CD14-positive monocyte (primary cell): ENCODE measurements at regions not wholly inside any gene's neighbourhood (a gene's known extent, or its start where the extent isn't known, plus 50 kb on each side); places are given as distances from the start of the nearest gene placed in this dataset.
"Not testable (repeated sequence)": the region's sequence is repeated elsewhere in the genome, so short reads cannot be mapped to it uniquely, and the experiment has no call there.

ENCODE experiments used
- DNase-seq, 3 donors: peaks; one replicate each; pipeline ENCODE4 v3.0.0-alpha.2; 2011 to 2022
- H2AFZ ChIP-seq: 2 replicates; pipeline ENCODE4 v1.6.0; 2012; ENCODE audit warnings: mild to moderate bottlenecking, low read depth, low read length, inconsistent platforms; ENCODE audit not compliant: insufficient read depth, poor library complexity, severe bottlenecking
- H3K27ac ChIP-seq, 2 donors: 1 replicate in 1 of 2; 2 replicates in 1 of 2; pipeline ENCODE4 v1.5.1; 2012 to 2013; ENCODE audit warnings: low read length in 2 of 2, control low read depth in 1 of 2, inconsistent platforms in 1 of 2, low read depth in 1 of 2, mild to moderate bottlenecking in 1 of 2
- H3K27me3 ChIP-seq, 2 donors: one replicate each; pipeline versions ENCODE4 v1.6.0 to v1.6.1; 2011 to 2013; ENCODE audit warnings: low read length in 2 of 2; ENCODE audit not compliant: control insufficient read depth in 2 of 2, insufficient read depth in 2 of 2
- H3K36me3 ChIP-seq, 2 donors: replicated peaks in 1 of 2; 1 replicate in 1 of 2; 2 replicates in 1 of 2; pipeline versions ENCODE4 v1.5.1 to v1.6.1; 2012 to 2013; ENCODE audit warnings: low read length in 2 of 2, control low read depth in 1 of 2, inconsistent platforms in 1 of 2, mild to moderate bottlenecking in 1 of 2; ENCODE audit not compliant: insufficient read depth in 2 of 2, control insufficient read depth in 1 of 2
- H3K4me1 ChIP-seq, 2 donors: 1 replicate in 1 of 2; 2 replicates in 1 of 2; pipeline versions ENCODE4 v1.5.1 to v1.6.1; 2012 to 2013; ENCODE audit warnings: low read length in 2 of 2, control low read depth in 1 of 2, inconsistent platforms in 1 of 2, mild to moderate bottlenecking in 1 of 2, moderate library complexity in 1 of 2; ENCODE audit not compliant: insufficient read depth in 2 of 2, control insufficient read depth in 1 of 2
- H3K4me2 ChIP-seq: replicated peaks from 2 replicates; pipeline ENCODE3; 2012; ENCODE audit warnings: low read length, moderate library complexity, mild to moderate bottlenecking; ENCODE audit not compliant: poor library complexity, severe bottlenecking; ENCODE audit errors: extremely low read depth
- H3K4me3 ChIP-seq, 3 experiments: fragments of 200-600 bp in 1 of 3; sonication (generic) in 1 of 3; replicated peaks in 1 of 3; 1 replicate in 2 of 3; 2 replicates in 1 of 3; pipeline ENCODE4 v1.5.1; 2011 to 2013; ENCODE audit warnings: low read length in 3 of 3, mild to moderate bottlenecking in 3 of 3, control low read depth in 2 of 3, low read depth in 2 of 3, inconsistent platforms in 1 of 3, moderate library complexity in 1 of 3
- H3K79me2 ChIP-seq: 2 replicates; pipeline ENCODE4 v1.6.0; 2012; ENCODE audit warnings: mild to moderate bottlenecking, control low read depth, inconsistent platforms, low read length, moderate library complexity; ENCODE audit not compliant: insufficient read depth
- H3K9ac ChIP-seq: 2 replicates; pipeline ENCODE4 v1.6.0; 2017; ENCODE audit warnings: low read length, mild to moderate bottlenecking; ENCODE audit not compliant: insufficient read depth, poor library complexity, severe bottlenecking
- H3K9me3 ChIP-seq, 2 donors: replicated peaks in 1 of 2; 1 replicate in 1 of 2; 2 replicates in 1 of 2; pipeline versions ENCODE4 v1.5.1 to v1.6.1; 2012 to 2013; ENCODE audit warnings: low read length in 2 of 2, control low read depth in 1 of 2; ENCODE audit not compliant: control insufficient read depth in 1 of 2, insufficient read depth in 1 of 2
- H4K20me1 ChIP-seq: 2 replicates; pipeline ENCODE4 v1.6.0; 2012; ENCODE audit warnings: mild to moderate bottlenecking, low read length, control low read depth, moderate library complexity; ENCODE audit not compliant: insufficient read depth
- H3K27ac Mint-ChIP-seq, 7 donors: one replicate each; pipeline ENCODE4 v1.8.0; 2020; ENCODE audit warnings: mild to moderate bottlenecking in 7 of 7, mixed read lengths in 7 of 7, moderate library complexity in 6 of 7, inconsistent platforms in 2 of 7
- H3K27me3 Mint-ChIP-seq, 3 donors: one replicate each; pipeline ENCODE4 v1.8.0; 2021 to 2022; ENCODE audit warnings: low read depth in 3 of 3, mild to moderate bottlenecking in 3 of 3, mixed read lengths in 3 of 3, moderate library complexity in 3 of 3, inconsistent platforms in 1 of 3
- H3K36me3 Mint-ChIP-seq, 2 donors: one replicate each; pipeline ENCODE4 v1.8.0; 2020; ENCODE audit warnings: mixed read lengths in 2 of 2, inconsistent platforms in 1 of 2, mild to moderate bottlenecking in 1 of 2
- H3K4me1 Mint-ChIP-seq: one replicate; pipeline ENCODE4 v1.8.0; 2020; ENCODE audit warnings: mild to moderate bottlenecking, mixed read lengths
- H3K4me3 Mint-ChIP-seq, 2 donors: one replicate each; pipeline ENCODE4 v1.8.0; 2020; ENCODE audit warnings: mild to moderate bottlenecking in 2 of 2, mixed read lengths in 2 of 2, moderate library complexity in 1 of 2
- H3K9me3 Mint-ChIP-seq, 7 donors: one replicate each; pipeline ENCODE4 v1.8.0; 2020 to 2022; ENCODE audit warnings: mixed read lengths in 7 of 7, mild to moderate bottlenecking in 6 of 7, moderate library complexity in 6 of 7, inconsistent platforms in 2 of 7
- WGBS: methylation state at CpG from one replicate; pipeline ENCODE4 v1.1.5; 2013; ENCODE audit warnings: missing lambda C conversion rate; ENCODE audit not compliant: insufficient coverage; 5-methylcytosine and 5-hydroxymethylcytosine counted together
- intact Hi-C, 2 donors: fragments of 100-400 bp; cut with micrococcal nuclease; formaldehyde crosslinking; loops; one replicate each; pipeline versions ENCODE4 v1.15.0 to v1.15.1; 2023
- TF ChIP-seq, protein P1 (sequence below): fragments of 200-600 bp; IDR thresholded peaks from one replicate; pipeline ENCODE4 v1.8.0; 2022; ENCODE audit warnings: antibody characterized with exemption, mild to moderate bottlenecking

GRCh38 chr2:184419744-184420143 is 178.6 kb upstream of the ZNF804A start:
- H2AFZ ChIP-seq: no peak overlapping the region
- WGBS: 100% methylated on average over 1 of the region's 2 CpGs
- no peak overlapping the region for H3K4me3 Mint-ChIP-seq

GRCh38 chr2:184421456-184421855 is 176.9 kb upstream of the ZNF804A start:
- H3K9me3 ChIP-seq, H3K9ac ChIP-seq, H3K4me1 ChIP-seq, H3K27ac ChIP-seq, H3K9me3 Mint-ChIP-seq, H3K27ac Mint-ChIP-seq, H2AFZ ChIP-seq, H3K36me3 Mint-ChIP-seq, H3K27me3 ChIP-seq, H3K4me2 ChIP-seq, H4K20me1 ChIP-seq, H3K4me3 Mint-ChIP-seq, DNase-seq, H3K79me2 ChIP-seq, H3K4me1 Mint-ChIP-seq, H3K36me3 ChIP-seq, H3K4me3 ChIP-seq, intact Hi-C loops, H3K27me3 Mint-ChIP-seq: not testable (repeated sequence)
- WGBS: 100% methylated on average over 3 of the region's 11 CpGs

More at GRCh38 chr2:184419744-184420143, 178.6 kb upstream of the ZNF804A start:
- Mint-ChIP-seq H3K4me1 (no peaks in the 10 kb centered on the region), H3K9me3 (peaks cover 0 to 5% (median 0%) of the 10 kb centered on the region in 7 donors), H3K27me3 (no peaks in the 10 kb centered on the region), H3K27ac (no peak overlapping the region), H3K36me3 (no peaks in the 10 kb centered on the region)
- Histone ChIP-seq H3K9me3 (no peaks in the 10 kb centered on the region), H3K4me2 (no peak overlapping the region), H3K79me2 (no peaks in the 10 kb centered on the region), H3K27me3 (no peaks in the 10 kb centered on the region), H3K4me1 (no peaks in the 10 kb centered on the region), H4K20me1 (no peaks in the 10 kb centered on the region), H3K36me3 (no peaks in the 10 kb centered on the region), H3K4me3 (no peak overlapping the region), H3K27ac (no peak overlapping the region), H3K9ac (no peak overlapping the region)
- DNase-seq: no peak
- TF ChIP-seq, protein P1, sequence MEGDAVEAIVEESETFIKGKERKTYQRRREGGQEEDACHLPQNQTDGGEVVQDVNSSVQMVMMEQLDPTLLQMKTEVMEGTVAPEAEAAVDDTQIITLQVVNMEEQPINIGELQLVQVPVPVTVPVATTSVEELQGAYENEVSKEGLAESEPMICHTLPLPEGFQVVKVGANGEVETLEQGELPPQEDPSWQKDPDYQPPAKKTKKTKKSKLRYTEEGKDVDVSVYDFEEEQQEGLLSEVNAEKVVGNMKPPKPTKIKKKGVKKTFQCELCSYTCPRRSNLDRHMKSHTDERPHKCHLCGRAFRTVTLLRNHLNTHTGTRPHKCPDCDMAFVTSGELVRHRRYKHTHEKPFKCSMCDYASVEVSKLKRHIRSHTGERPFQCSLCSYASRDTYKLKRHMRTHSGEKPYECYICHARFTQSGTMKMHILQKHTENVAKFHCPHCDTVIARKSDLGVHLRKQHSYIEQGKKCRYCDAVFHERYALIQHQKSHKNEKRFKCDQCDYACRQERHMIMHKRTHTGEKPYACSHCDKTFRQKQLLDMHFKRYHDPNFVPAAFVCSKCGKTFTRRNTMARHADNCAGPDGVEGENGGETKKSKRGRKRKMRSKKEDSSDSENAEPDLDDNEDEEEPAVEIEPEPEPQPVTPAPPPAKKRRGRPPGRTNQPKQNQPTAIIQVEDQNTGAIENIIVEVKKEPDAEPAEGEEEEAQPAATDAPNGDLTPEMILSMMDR: no peak
- intact Hi-C loops: no loop called here
